ENCODE measurements at regions not wholly inside any gene's neighbourhood (a gene's known extent, or its start where the extent isn't known, plus 50 kb on each side); places are given as distances from the start of the nearest gene placed in this dataset.

DNA sequence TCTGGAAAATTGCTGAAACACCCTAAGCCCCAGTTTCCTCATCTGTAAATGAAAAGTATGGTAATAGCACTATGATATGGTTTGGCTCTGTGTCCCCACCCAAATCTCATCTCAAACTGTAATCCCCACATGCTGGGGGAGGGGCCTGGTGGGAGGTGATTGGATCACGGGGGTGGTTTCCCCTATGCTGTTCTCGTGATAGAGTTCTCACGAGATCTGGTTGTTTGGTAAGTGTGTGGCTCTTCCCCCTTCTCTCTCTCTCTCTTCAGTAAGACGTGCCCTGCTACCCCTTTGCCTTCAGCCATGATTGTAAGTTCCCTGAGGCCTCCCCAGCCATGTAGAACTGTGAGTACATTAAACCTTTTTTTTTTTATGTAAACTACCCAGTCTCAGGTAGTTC, 490.7 kb downstream of the TMEM114 start:
- Histone ChIP-seq H3K9me1 (ENCODE audit: control insufficient read depth, extremely low read depth, insufficient read depth, low read length) (no peaks in the 10 kb centered on the region), H3K4me2 (ENCODE audit: control insufficient read depth, extremely low read depth, insufficient read depth, low read depth, low read length) (no peak overlapping the region), H4K20me1 (ENCODE audit: control insufficient read depth, extremely low read depth, insufficient read depth, low read length) (no peaks in the 10 kb centered on the region), H3K9ac (ENCODE audit: control insufficient read depth, extremely low read depth, insufficient read depth, low read length) (no peak overlapping the region), H2AFZ (ENCODE audit: control insufficient read depth, low read length) (no peak overlapping the region), H3K27me3 (ENCODE audit: control insufficient read depth, extremely low read depth, insufficient read depth, low read length) (no peaks in the 10 kb centered on the region), H3K4me3 (ENCODE audit: control insufficient read depth in 2 of 3, extremely low read depth in 1 of 3, insufficient read depth in 2 of 3, low read depth in 1 of 3, low read length in 3 of 3) (no peak overlapping the region), H3K36me3 (ENCODE audit: control insufficient read depth in 2 of 2, extremely low read depth in 1 of 2, insufficient read depth in 2 of 2, low read length in 2 of 2) (no peaks in the 10 kb centered on the region), H3K4me1 (ENCODE audit: control insufficient read depth, extremely low read depth, insufficient read depth, low read length) (no peaks in the 10 kb centered on the region), H3K79me2 (ENCODE audit: control insufficient read depth, insufficient read depth, low read length) (no peaks in the 10 kb centered on the region), H3K9me3 (ENCODE audit: control insufficient read depth, low read depth, low read length) (no peaks in the 10 kb centered on the region), H3K27ac (ENCODE audit: control insufficient read depth, insufficient read depth, low read length) (no peak overlapping the region)
- no peak for FAIRE-seq
- dilution Hi-C loops (cut with MboI; ENCODE audit: extremely low pct_ligation_motif_present, low sequenced_read_pairs) = no loop called here
- DNase-seq (ENCODE audit: low read depth, low spot score) = no peak
- TF ChIP-seq EZH2 (IDR thresholded peaks at IDR 0.05; ENCODE audit: low read length) (no peak), CTCF (optimal IDR thresholded peaks at IDR 0.05 in 1 of 3, IDR thresholded peaks at IDR 0.05 in 1 of 3, conservative IDR thresholded peaks at IDR 0.05 in 1 of 3; ENCODE audit: extremely low read depth in 1 of 3, insufficient read depth in 2 of 3, low read length in 3 of 3) (no peak)

- DNase-seq (ENCODE audit: low read depth, low spot score) (no peak), FAIRE-seq (no peak)
- Histone ChIP-seq H3K9ac (ENCODE audit: control insufficient read depth, extremely low read depth, insufficient read depth, low read length) (no peak overlapping the region), H2AFZ (ENCODE audit: control insufficient read depth, low read length) (no peak overlapping the region), H3K4me3 (ENCODE audit: control insufficient read depth in 2 of 3, extremely low read depth in 1 of 3, insufficient read depth in 2 of 3, low read depth in 1 of 3, low read length in 3 of 3) (no peak overlapping the region), H3K4me2 (ENCODE audit: control insufficient read depth, extremely low read depth, insufficient read depth, low read depth, low read length) (no peak overlapping the region), H3K9me3 (ENCODE audit: control insufficient read depth, low read depth, low read length) (no peaks in the 10 kb centered on the region), H3K9me1 (ENCODE audit: control insufficient read depth, extremely low read depth, insufficient read depth, low read length) (no peaks in the 10 kb centered on the region), H3K27ac (ENCODE audit: control insufficient read depth, insufficient read depth, low read length) (no peak overlapping the region), H4K20me1 (ENCODE audit: control insufficient read depth, extremely low read depth, insufficient read depth, low read length) (no peaks in the 10 kb centered on the region), H3K79me2 (ENCODE audit: control insufficient read depth, insufficient read depth, low read length) (no peaks in the 10 kb centered on the region), H3K4me1 (ENCODE audit: control insufficient read depth, extremely low read depth, insufficient read depth, low read length) (no peaks in the 10 kb centered on the region), H3K27me3 (ENCODE audit: control insufficient read depth, extremely low read depth, insufficient read depth, low read length) (no peaks in the 10 kb centered on the region), H3K36me3 (ENCODE audit: control insufficient read depth in 2 of 2, extremely low read depth in 1 of 2, insufficient read depth in 2 of 2, low read length in 2 of 2) (no peaks in the 10 kb centered on the region)
- no peak for TF ChIP-seq EZH2 (IDR thresholded peaks at IDR 0.05; ENCODE audit: low read length)
- TF ChIP-seq CTCF (optimal IDR thresholded peaks at IDR 0.05 in 1 of 3, IDR thresholded peaks at IDR 0.05 in 1 of 3, conservative IDR thresholded peaks at IDR 0.05 in 1 of 3; ENCODE audit: extremely low read depth in 1 of 3, insufficient read depth in 2 of 3, low read length in 3 of 3) = no peak
- dilution Hi-C loops (cut with MboI; ENCODE audit: extremely low pct_ligation_motif_present, low sequenced_read_pairs) = no loop called here
Measured at GRCh38 chr16:8098947-8099512, 491.3 kb downstream of the TMEM114 start.
